GM12878 (cell line): ENCODE measurements at regions not wholly inside any gene's neighbourhood (a gene's known extent, or its start where the extent isn't known, plus 50 kb on each side); places are given as distances from the start of the nearest gene placed in this dataset.
A peak's percentile ranks its signal among the peaks of the same experiment; 100 is the strongest.

Source experiments
- ATAC-seq: fragments of 200-7000 bp; cut with Tn5 transposase; 3 replicates; pipeline ENCODE4 v1.9.1; 2020; ENCODE audit warnings: mild to moderate bottlenecking, moderate library complexity
- BruUV-seq: library from RNA; stranded (reverse); fragments of 400-500 nt; replicated peaks from 2 replicates; lab custom pipeline; 2021; lab: Mats Ljungman, UMichigan
- CTCF ChIA-PET: fragments of 300-600 bp; sonication (Branson Sonifier 250); formaldehyde crosslinking; extraction: SDS; loops from one replicate; lab custom pipeline; 2021; ENCODE audit warnings: inconsistent platforms; lab: Yijun Ruan, JAX
- POLR2A ChIA-PET: fragments of 350-600 bp; formaldehyde crosslinking; extraction: SDS; loops from one replicate; lab custom pipeline; 2021; ENCODE audit warnings: inconsistent platforms; lab: Charles Lee
- RAD21 ChIA-PET: fragments of 300-600 bp; sonication (Branson Sonifier 250); formaldehyde crosslinking; loops from one replicate; lab custom pipeline; 2023; ENCODE audit warnings: antibody characterized with exemption; ENCODE audit not compliant: unreplicated experiment; lab: Charles Lee
- SMC1A ChIA-PET: fragments of 300-600 bp; sonication (Branson Sonifier 250); formaldehyde crosslinking; loops from one replicate; lab custom pipeline; 2023; ENCODE audit not compliant: unreplicated experiment, uncharacterized antibody; lab: Charles Lee
- DNase-seq: peaks from one replicate; pipeline ENCODE4 v3.0.0-alpha.2; 2011; ENCODE audit warnings: low read depth, low spot score
- FAIRE-seq: peaks from 3 replicates; lab custom pipeline; 2011; peaks lifted over from hg19 to GRCh38; lab: Jason Lieb, UNC
- H2AFZ ChIP-seq: 2 replicates; pipeline ENCODE4 v1.6.0; 2011; ENCODE audit warnings: low read depth, low read length, control low read depth; ENCODE audit not compliant: control insufficient read depth
- H3K27ac ChIP-seq: 2 replicates; pipeline ENCODE4 v1.5.1; 2011; ENCODE audit warnings: control low read depth; ENCODE audit not compliant: control insufficient read depth, insufficient read depth
- H3K27me3 ChIP-seq, 2 experiments: replicated peaks in 1 of 2; 2 replicates each; pipeline versions ENCODE4 v1.6.0 to v1.6.1; 2011; ENCODE audit warnings: low read length in 1 of 2; ENCODE audit not compliant: control insufficient read depth in 2 of 2, insufficient read depth in 2 of 2
- H3K36me3 ChIP-seq, 2 experiments: 2 replicates each; pipeline ENCODE4 v1.5.1; 2011; ENCODE audit warnings: low read length in 1 of 2; ENCODE audit not compliant: control insufficient read depth in 2 of 2, insufficient read depth in 2 of 2
- H3K4me1 ChIP-seq: 2 replicates; pipeline ENCODE4 v1.6.1; 2011; ENCODE audit warnings: mild to moderate bottlenecking, low read length, moderate library complexity, mixed read lengths; ENCODE audit not compliant: control insufficient read depth, insufficient read depth
- H3K4me2 ChIP-seq: 2 replicates; pipeline ENCODE4 v1.6.0; 2011; ENCODE audit warnings: control low read depth; ENCODE audit not compliant: control insufficient read depth, insufficient read depth
- H3K4me3 ChIP-seq: fragments of 200-600 bp; sonication (generic); 2 replicates; pipeline ENCODE4 v1.5.1; 2016
- H3K79me2 ChIP-seq: 2 replicates; pipeline ENCODE4 v1.6.0; 2011; ENCODE audit warnings: low read length; ENCODE audit not compliant: control insufficient read depth, insufficient read depth
- H3K9ac ChIP-seq: 2 replicates; pipeline ENCODE4 v1.8.0; 2011; ENCODE audit warnings: low read length, control low read depth, mixed read lengths; ENCODE audit not compliant: control insufficient read depth, insufficient read depth
- H3K9me3 ChIP-seq: replicated peaks from 3 replicates; pipeline ENCODE4 v1.5.1; 2011; ENCODE audit warnings: mild to moderate bottlenecking, low read length; ENCODE audit not compliant: control insufficient read depth, insufficient read depth
- H4K20me1 ChIP-seq: 2 replicates; pipeline ENCODE4 v1.6.0; 2011; ENCODE audit not compliant: control insufficient read depth, insufficient read depth
- REST ChIP-seq: IDR thresholded peaks from 2 replicates; pipeline ENCODE4 v1.6.1; 2012; ENCODE audit warnings: mild to moderate bottlenecking, low read depth, low read length
- SPI1 ChIP-seq: IDR thresholded peaks from 2 replicates; pipeline ENCODE4 v1.6.1; 2011; ENCODE audit warnings: low read depth, mild to moderate bottlenecking, low read length, moderate library complexity, borderline replicate concordance; ENCODE audit not compliant: insufficient read depth
- WGBS: methylation state at CpG from one replicate; pipeline ENCODE4 v1.1.6; 2016; ENCODE audit warnings: low lambda C conversion rate; ENCODE audit not compliant: insufficient replicate concordance, insufficient coverage; ENCODE audit errors: missing lambda C conversion rate; 5-methylcytosine and 5-hydroxymethylcytosine counted together
- in situ Hi-C: fragments of 300-500 bp; cut with MboI; formaldehyde crosslinking; loops from 9 replicates; pipeline ENCODE4 v1.14.3; 2018; ENCODE audit warnings: mixed read lengths
- intact Hi-C: fragments of 100-400 bp; cut with micrococcal nuclease; formaldehyde crosslinking; loops from one replicate; pipeline ENCODE4 v1.14.2; 2022; ENCODE audit not compliant: unreplicated experiment

GRCh38 chr14:61153914-61154545 lies 127.1 kb downstream of the TMEM30B start:
- FAIRE-seq = no peak
- no peaks in the 10 kb centered on the region for H3K9me3 ChIP-seq
- intact Hi-C loops = no loop called here

More at GRCh38 chr14:61153914-61154545, 127.1 kb downstream of the TMEM30B start:
- CTCF ChIA-PET = no interaction called here
- Histone ChIP-seq H3K79me2 (no peaks in the 10 kb centered on the region), H3K9ac (no peak overlapping the region), H3K36me3 (no peaks in the 10 kb centered on the region), H3K27me3 (no peaks in the 10 kb centered on the region), H3K4me2 (no peak overlapping the region), H3K4me3 (no peak overlapping the region), H3K4me1 (no peaks in the 10 kb centered on the region), H3K27ac (no peak overlapping the region), H2AFZ (no peak overlapping the region), H4K20me1 (no peaks in the 10 kb centered on the region)
- SMC1A ChIA-PET = no interaction called here
- WGBS = 31% methylated on average over 8 of the region's 8 CpGs
- in situ Hi-C loops = no loop called here
- BruUV-seq = no TSS peak
- POLR2A ChIA-PET = no interaction called here
- RAD21 ChIA-PET = no interaction called here
- DNase-seq (no peak), ATAC-seq (no peak)
- TF ChIP-seq SPI1 (peak; percentile 42; the same call in 1 of the 2 replicates), REST (no peak)
